IMR-90 (cell line): ENCODE measurements at regions not wholly inside any gene's neighbourhood (a gene's known extent, or its start where the extent isn't known, plus 50 kb on each side); places are given as distances from the start of the nearest gene placed in this dataset.

Source experiments
- ATAC-seq: fragments of 200-7000 bp; cut with Tn5 transposase; 2 replicates; pipeline ENCODE4 v1.9.1; 2020; ENCODE audit warnings: low read depth, mild to moderate bottlenecking, moderate library complexity
- BruUV-seq: library from RNA; stranded (reverse); fragments of 400-500 nt; replicated peaks from 2 replicates; lab custom pipeline; 2021; lab: Mats Ljungman, UMichigan
- CTCF ChIA-PET: fragments of 300-600 bp; formaldehyde crosslinking; extraction: SDS; loops from one replicate; lab custom pipeline; 2021; ENCODE audit warnings: antibody characterized with exemption; lab: Yijun Ruan, JAX
- POLR2A ChIA-PET: fragments of 300-600 bp; sonication (Branson Sonifier 250); formaldehyde crosslinking; loops from one replicate; lab custom pipeline; 2022; ENCODE audit warnings: antibody characterized with exemption; ENCODE audit not compliant: unreplicated experiment; lab: Charles Lee
- DNase-seq: peaks from one replicate; pipeline ENCODE4 v3.0.0; 2013
- H2AFZ ChIP-seq: replicated peaks from 2 replicates; pipeline ENCODE3; 2013; ENCODE audit warnings: low read length, mild to moderate bottlenecking; ENCODE audit not compliant: poor library complexity
- H2AK5ac ChIP-seq: 2 replicates; pipeline ENCODE4 v1.6.1; 2013; ENCODE audit warnings: low read depth, low read length, inconsistent platforms
- H2AK9ac ChIP-seq: replicated peaks from 2 replicates; pipeline ENCODE3; 2013; ENCODE audit warnings: mild to moderate bottlenecking, low read depth, low read length, moderate library complexity; ENCODE audit not compliant: poor library complexity
- H2BK120ac ChIP-seq: 2 replicates; pipeline ENCODE4 v1.6.1; 2013; ENCODE audit warnings: low read depth, low read length, inconsistent platforms
- H2BK15ac ChIP-seq: 3 replicates; pipeline ENCODE4 v1.6.1; 2013; ENCODE audit warnings: low read depth, low read length, inconsistent platforms
- H2BK20ac ChIP-seq: 2 replicates; pipeline ENCODE4 v1.6.1; 2013; ENCODE audit warnings: low read depth, mild to moderate bottlenecking, inconsistent platforms, low read length, moderate library complexity
- H2BK5ac ChIP-seq: 2 replicates; pipeline ENCODE4 v1.6.1; 2013; ENCODE audit warnings: mild to moderate bottlenecking, low read depth, low read length, inconsistent platforms; ENCODE audit not compliant: poor library complexity, severe bottlenecking
- H3K14ac ChIP-seq: replicated peaks from 2 replicates; pipeline ENCODE4 v1.6.1; 2013; ENCODE audit warnings: low read depth, low read length, inconsistent platforms
- H3K18ac ChIP-seq: 2 replicates; pipeline ENCODE4 v1.6.1; 2013; ENCODE audit warnings: low read depth, low read length, control low read depth
- H3K23ac ChIP-seq: 2 replicates; pipeline ENCODE4 v1.6.1; 2013; ENCODE audit warnings: low read depth, low read length, inconsistent platforms
- H3K27ac ChIP-seq: 2 replicates; pipeline ENCODE4 v1.5.1; 2013; ENCODE audit warnings: mild to moderate bottlenecking, control low read depth, low read length; ENCODE audit not compliant: insufficient read depth
- H3K27me3 ChIP-seq: 2 replicates; pipeline ENCODE4 v1.6.1; 2013; ENCODE audit warnings: low read length; ENCODE audit not compliant: control insufficient read depth, insufficient read depth
- H3K36me3 ChIP-seq: 2 replicates; pipeline ENCODE4 v1.6.1; 2013; ENCODE audit warnings: low read length, mixed read lengths; ENCODE audit not compliant: control insufficient read depth, insufficient read depth
- H3K4ac ChIP-seq: 2 replicates; pipeline ENCODE4 v1.6.1; 2013; ENCODE audit warnings: low read depth, low read length, inconsistent platforms
- H3K4me1 ChIP-seq: 2 replicates; pipeline ENCODE4 v1.6.1; 2013; ENCODE audit warnings: low read length, mixed read lengths; ENCODE audit not compliant: control insufficient read depth, insufficient read depth
- H3K4me2 ChIP-seq: 2 replicates; pipeline ENCODE4 v1.6.1; 2013; ENCODE audit warnings: low read depth, mild to moderate bottlenecking, control low read depth, low read length, moderate library complexity
- H3K4me3 ChIP-seq: 2 replicates; pipeline ENCODE4 v1.5.1; 2013; ENCODE audit warnings: low read depth, mild to moderate bottlenecking, control low read depth, low read length, moderate library complexity; ENCODE audit not compliant: insufficient read depth
- H3K56ac ChIP-seq: 2 replicates; pipeline ENCODE4 v1.6.1; 2013; ENCODE audit warnings: low read length, inconsistent platforms; ENCODE audit not compliant: insufficient read depth; ENCODE audit errors: extremely low read depth
- H3K79me1 ChIP-seq, 2 experiments: 2 replicates each; pipeline ENCODE4 v1.6.1; 2013; ENCODE audit warnings: low read length in 2 of 2, inconsistent platforms in 1 of 2, low read depth in 1 of 2
- H3K9ac ChIP-seq: 2 replicates; pipeline ENCODE4 v1.6.1; 2013; ENCODE audit warnings: low read depth, low read length, control low read depth
- H3K9me1 ChIP-seq: 2 replicates; pipeline ENCODE4 v1.6.1; 2013; ENCODE audit warnings: low read length, inconsistent platforms; ENCODE audit not compliant: insufficient read depth
- H3K9me3 ChIP-seq: 2 replicates; pipeline ENCODE4 v1.6.1; 2013; ENCODE audit warnings: low read length; ENCODE audit not compliant: control insufficient read depth, insufficient read depth
- H4K20me1 ChIP-seq: 2 replicates; pipeline ENCODE4 v1.6.1; 2013; ENCODE audit warnings: low read length, inconsistent platforms; ENCODE audit not compliant: insufficient read depth
- H4K5ac ChIP-seq: 2 replicates; pipeline ENCODE4 v1.6.1; 2013; ENCODE audit warnings: mild to moderate bottlenecking, low read depth, low read length, control low read depth
- H4K8ac ChIP-seq, 2 experiments: 2 replicates each; pipeline ENCODE4 v1.6.1; 2013; ENCODE audit warnings: low read depth in 2 of 2, low read length in 2 of 2, control low read depth in 1 of 2, inconsistent platforms in 1 of 2
- H4K91ac ChIP-seq: 2 replicates; pipeline ENCODE4 v1.6.1; 2013; ENCODE audit warnings: low read depth, low read length, inconsistent platforms; ENCODE audit not compliant: insufficient read depth
- BHLHE40 ChIP-seq: fragments of 150-350 bp; IDR thresholded peaks from 2 replicates; pipeline ENCODE4 v1.6.1; 2016; ENCODE audit warnings: mild to moderate bottlenecking, low read depth, low read length
- CEBPB ChIP-seq: IDR thresholded peaks from 2 replicates; pipeline ENCODE4 v1.6.1; 2012; ENCODE audit warnings: low read depth, low read length, improper control_type of control experiment
- CTCF ChIP-seq: conservative IDR thresholded peaks from 2 replicates; pipeline ENCODE4 v1.5.1; 2012; ENCODE audit warnings: mild to moderate bottlenecking, low read depth, low read length, improper control_type of control experiment
- MXI1 ChIP-seq: IDR thresholded peaks from 2 replicates; pipeline ENCODE4 v1.6.1; 2012; ENCODE audit warnings: low read depth, mild to moderate bottlenecking, low read length, moderate library complexity, borderline replicate concordance
- NFE2L2 ChIP-seq: fragments of 150-350 bp; IDR thresholded peaks from 2 replicates; pipeline ENCODE4 v1.6.1; 2016; ENCODE audit warnings: low read depth, mild to moderate bottlenecking, low read length
- POLR2A ChIP-seq: IDR thresholded peaks from 2 replicates; pipeline ENCODE4 v1.6.1; 2012; ENCODE audit warnings: mild to moderate bottlenecking, low read depth, low read length
- SMC3 ChIP-seq: fragments of 150-350 bp; IDR thresholded peaks from 2 replicates; pipeline ENCODE4 v1.6.1; 2016; ENCODE audit warnings: low read depth, mild to moderate bottlenecking, antibody characterized with exemption, low read length, moderate library complexity
- WGBS, 2 experiments: methylation state at CpG; one replicate each; pipeline versions ENCODE4 v1.1.5 to v1.1.7; 2013; ENCODE audit warnings: missing lambda C conversion rate in 2 of 2; ENCODE audit not compliant: insufficient read length in 1 of 2; ENCODE audit errors: extremely low coverage in 2 of 2; 5-methylcytosine and 5-hydroxymethylcytosine counted together
- dilution Hi-C: fragments of 300-500 bp; cut with HindIII; formaldehyde crosslinking; loops from one replicate; pipeline ENCODE4 v1.14.3; 2018; ENCODE audit warnings: low sequenced_read_pairs; ENCODE audit not compliant: unreplicated experiment
- in situ Hi-C: fragments of 300-500 bp; cut with MboI; formaldehyde crosslinking; loops from 3 replicates; pipeline ENCODE4 v1.14.3; 2019; ENCODE audit warnings: low sequenced_read_pairs, inconsistent platforms, mixed read lengths
- intact Hi-C: fragments of 100-400 bp; cut with micrococcal nuclease; formaldehyde crosslinking; loops from 2 replicates; pipeline ENCODE4 v1.10.0; 2022

- Histone ChIP-seq H3K4ac (no peak overlapping the region), H4K8ac (no peak overlapping the region), H3K27me3 (peaks cover 1% of the 10 kb centered on the region; the same call in 1 of the 2 replicates), H4K5ac (no peak overlapping the region), H2AK5ac (no peak overlapping the region), H3K9me1 (no peaks in the 10 kb centered on the region), H4K20me1 (no peaks in the 10 kb centered on the region), H3K23ac (no peak overlapping the region), H3K14ac (no peak overlapping the region), H2BK15ac (no peak overlapping the region), H3K18ac (no peak overlapping the region), H2BK120ac (no peak overlapping the region), H3K4me1 (no peaks in the 10 kb centered on the region), H3K9ac (no peak overlapping the region), H3K27ac (no peak overlapping the region), H2BK20ac (no peak overlapping the region), H3K36me3 (no peaks in the 10 kb centered on the region), H2AFZ (no peak overlapping the region), H3K4me3 (no peak overlapping the region), H2BK5ac (no peak overlapping the region), H3K56ac (no peak overlapping the region), H3K79me1 (no peaks in the 10 kb centered on the region), H3K4me2 (no peak overlapping the region), H4K91ac (no peak overlapping the region), H3K9me3 (no peaks in the 10 kb centered on the region), H2AK9ac (no peak overlapping the region)
- in situ Hi-C loops, result loop anchor here (10.0 kb wide), 1 partner anchor 211 kb away; no protein-coding TSS in a partner anchor
- 25% methylated on average over 4 of the region's 5 CpGs; no CpG with 5 or more reads in 1 of the 2 experiments for WGBS, 2 experiments
- no TSS peak for BruUV-seq
- no peak for TF ChIP-seq SMC3
- TF ChIP-seq POLR2A, result no peak
- TF ChIP-seq NFE2L2, result no peak
- no peak for TF ChIP-seq CTCF
- TF ChIP-seq MXI1, result no peak
- no peak for TF ChIP-seq BHLHE40
- no peak for TF ChIP-seq CEBPB
- intact Hi-C loops, result no loop called here
- dilution Hi-C loops, result no loop called here
- DNase-seq, result no peak
- ATAC-seq, result no peak
- CTCF ChIA-PET, result no interaction called here
- POLR2A ChIA-PET, result no interaction called here
These were observed 219.5 kb downstream of the PTPRU start for GRCh38 chr1:29455781-29456180.
